Activated gamma-delta T cell (primary cell): ENCODE measurements at regions not wholly inside any gene's neighbourhood (a gene's known extent, or its start where the extent isn't known, plus 50 kb on each side); places are given as distances from the start of the nearest gene placed in this dataset.

Source experiments
- DNase-seq: peaks from one replicate; lab custom pipeline; 2025; lab: John Stamatoyannopoulos, UW

GRCh38 chr7:68478326-68478725 is 1119.9 kb upstream of the AUTS2 start:
- no peak for DNase-seq

GRCh38 chr7:68482800-68483199 is 1115.5 kb upstream of the AUTS2 start:
- no peak for DNase-seq

GRCh38 chr7:68484731-68485130 is 1113.5 kb upstream of the AUTS2 start:
- no peak for DNase-seq

DNA sequence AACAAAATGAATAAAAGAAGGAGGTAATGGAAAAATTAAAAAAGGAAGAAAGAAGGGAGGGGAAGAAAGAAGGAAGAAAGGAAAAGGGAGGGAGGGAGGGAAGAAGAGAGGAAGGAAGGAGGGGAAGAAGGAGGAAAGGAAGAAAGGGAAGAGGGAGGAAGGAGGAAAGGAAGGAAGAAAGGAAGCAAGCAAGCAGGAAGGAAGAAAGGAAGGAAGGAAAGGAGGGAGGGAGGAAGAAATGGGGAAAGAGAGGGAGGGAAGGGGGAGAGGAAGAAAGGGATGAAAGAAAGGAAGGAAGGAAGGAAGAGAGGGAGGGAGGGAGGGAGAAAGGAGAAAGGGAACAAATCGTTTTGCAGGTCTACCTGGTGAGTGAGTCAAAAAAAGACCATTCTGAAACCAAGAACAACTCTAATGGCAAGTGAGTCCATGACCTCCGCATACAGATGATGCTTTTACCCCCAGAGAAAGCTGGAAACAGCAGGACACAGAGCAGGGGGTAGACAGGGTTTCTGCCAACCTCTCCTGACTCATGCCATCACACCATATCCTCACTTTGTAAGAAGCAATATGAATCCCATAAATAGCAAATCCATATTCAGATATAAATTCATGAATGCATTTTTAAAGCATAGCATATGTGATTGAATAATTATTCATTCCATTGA is 1112.9 kb upstream of the AUTS2 start:
- DNase-seq = no peak

- no peak for DNase-seq
Observed at GRCh38 chr7:68488341-68489060, 1109.8 kb upstream of the AUTS2 start.

- DNase-seq = no peak
Observed at GRCh38 chr7:68491523-68492358, 1106.5 kb upstream of the AUTS2 start.

- DNase-seq = no peak
Observed at GRCh38 chr7:68492359-68492690, 1106.0 kb upstream of the AUTS2 start.

GRCh38 chr7:68503400-68503799 is 1094.9 kb upstream of the AUTS2 start:
- DNase-seq = no peak

GRCh38 chr7:68504716-68505115 is 1093.6 kb upstream of the AUTS2 start:
- DNase-seq = no peak

GRCh38 chr7:68505721-68506120 is 1092.6 kb upstream of the AUTS2 start:
- no peak for DNase-seq

DNA sequence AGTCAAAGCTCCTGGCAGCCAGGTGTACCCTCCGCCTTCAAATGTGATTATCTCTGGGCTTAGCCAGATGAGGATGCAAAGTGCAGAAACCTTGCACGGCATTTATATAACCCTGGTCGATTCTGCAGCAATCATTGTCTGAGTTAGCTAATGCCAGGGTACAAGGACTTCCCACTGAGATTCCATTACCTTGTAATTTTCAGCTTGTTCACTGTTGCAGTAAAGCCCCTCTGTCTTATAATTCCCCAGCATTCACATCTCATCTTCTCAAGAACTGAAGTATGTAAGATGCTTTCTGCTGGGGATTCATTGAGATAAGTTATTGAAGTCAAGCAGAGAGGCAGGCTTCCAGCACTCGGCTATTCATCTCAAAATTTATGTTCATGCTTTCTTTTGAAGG is 1090.6 kb upstream of the AUTS2 start:
- DNase-seq = no peak

GRCh38 chr7:68509054-68509453 is 1089.2 kb upstream of the AUTS2 start:
- DNase-seq = no peak

GRCh38 chr7:68509603-68510002 is 1088.7 kb upstream of the AUTS2 start:
- DNase-seq = no peak

DNA sequence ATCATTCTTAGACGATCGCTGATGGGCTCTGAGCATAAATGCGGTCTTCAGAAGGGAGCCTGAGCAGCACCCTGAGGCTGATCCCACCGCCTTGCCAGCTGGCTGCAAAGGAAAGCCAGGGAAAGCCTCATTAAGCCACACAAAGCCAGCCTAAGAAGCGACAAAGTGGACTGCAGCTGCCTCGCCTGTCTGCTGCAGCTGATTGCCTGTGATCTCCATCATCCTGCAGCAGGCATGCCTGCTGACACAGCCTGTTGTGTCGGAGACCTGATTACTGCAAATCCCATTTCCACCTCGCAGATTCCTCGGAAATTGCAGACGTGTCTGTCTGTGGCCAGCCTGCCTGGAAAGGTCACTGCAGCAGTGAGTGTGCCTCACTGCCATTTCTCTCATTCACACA is 1087.0 kb upstream of the AUTS2 start:
- no peak for DNase-seq

GRCh38 chr7:68512466-68512865 is 1085.8 kb upstream of the AUTS2 start:
- no peak for DNase-seq

GRCh38 chr7:68518060-68518459 is 1080.2 kb upstream of the AUTS2 start:
- no peak for DNase-seq

DNA sequence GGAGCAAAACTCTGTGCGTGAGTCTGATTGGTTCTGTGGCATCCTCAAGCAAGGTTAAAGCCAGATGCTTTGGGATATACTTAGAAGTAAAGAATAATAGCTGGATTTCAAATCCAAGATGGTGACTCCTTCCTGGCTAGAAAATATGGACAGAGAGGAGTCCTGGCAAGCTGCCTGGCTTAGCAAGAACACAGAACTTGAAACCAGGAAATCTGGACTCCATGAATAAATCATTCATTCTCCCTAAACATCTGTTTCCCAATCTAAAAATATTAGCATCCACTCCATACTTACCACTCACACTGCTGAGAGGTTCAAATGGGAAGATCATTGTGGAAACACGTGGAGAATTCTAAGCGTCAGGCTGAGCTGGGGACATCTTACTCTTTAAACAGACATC is 1074.1 kb upstream of the AUTS2 start:
- no peak for DNase-seq

DNA sequence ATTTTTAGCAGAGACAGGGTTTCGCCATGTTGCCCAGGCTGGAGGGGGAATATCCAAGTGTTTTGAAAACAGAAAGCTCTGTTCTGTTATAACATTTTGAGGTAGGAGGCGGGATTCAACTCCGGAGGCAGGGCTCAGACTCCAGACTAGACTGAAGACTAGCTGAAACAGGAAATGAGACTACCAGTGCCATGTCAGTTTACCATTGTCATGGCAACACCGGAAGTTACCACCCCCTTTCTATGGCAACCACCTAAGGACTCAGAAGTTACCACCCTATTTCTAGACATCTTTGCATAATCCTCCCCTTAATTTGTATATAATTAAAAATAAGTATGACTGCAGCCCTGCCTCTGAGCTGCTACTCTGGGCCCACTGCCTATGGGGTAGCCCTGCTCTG is 1069.1 kb upstream of the AUTS2 start:
- no peak for DNase-seq

DNA sequence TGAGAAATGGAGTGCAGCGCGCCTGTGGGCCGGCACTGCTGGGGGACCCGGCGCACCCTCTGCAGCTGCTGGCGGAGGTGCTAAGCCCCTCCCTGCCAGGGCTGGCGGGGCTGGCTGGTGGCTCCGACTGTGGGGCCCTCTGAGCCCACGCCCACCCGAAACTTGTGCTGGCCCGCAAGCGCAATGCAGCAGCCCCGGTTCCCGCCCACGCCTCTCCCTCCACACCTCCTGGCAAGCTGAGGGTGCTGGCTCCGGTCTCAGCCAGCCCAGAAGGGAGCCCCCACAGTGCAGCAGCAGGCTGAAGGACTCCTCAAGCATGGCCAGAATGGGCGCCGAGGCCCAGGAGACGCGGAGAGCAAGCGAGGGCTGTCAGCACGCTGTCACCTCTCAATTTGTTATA is 1063.0 kb upstream of the AUTS2 start:
- no peak for DNase-seq

- DNase-seq = no peak
Observed at GRCh38 chr7:68537051-68537773, 1061.1 kb upstream of the AUTS2 start.

- DNase-seq = no peak
Observed at GRCh38 chr7:68537774-68538071, 1060.6 kb upstream of the AUTS2 start.

DNA sequence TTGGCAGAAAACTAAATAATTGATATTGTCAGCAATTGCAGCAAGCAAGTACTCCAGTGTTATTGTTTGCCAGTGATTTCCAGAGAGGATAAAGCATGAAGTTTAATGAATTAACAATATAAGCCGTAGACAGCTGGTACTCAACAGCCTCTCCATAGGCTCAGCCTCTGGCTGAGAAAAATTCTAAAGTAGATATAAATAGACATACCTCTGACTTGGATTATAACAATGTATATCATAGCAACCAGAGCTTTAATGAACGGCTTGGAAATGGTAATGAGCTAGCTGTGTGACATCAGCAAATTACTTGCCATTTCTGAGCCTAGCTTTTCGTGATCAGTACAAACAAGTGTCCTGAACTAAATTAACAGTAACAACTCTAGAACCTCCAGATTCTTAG is 1055.4 kb upstream of the AUTS2 start:
- DNase-seq = no peak

DNA sequence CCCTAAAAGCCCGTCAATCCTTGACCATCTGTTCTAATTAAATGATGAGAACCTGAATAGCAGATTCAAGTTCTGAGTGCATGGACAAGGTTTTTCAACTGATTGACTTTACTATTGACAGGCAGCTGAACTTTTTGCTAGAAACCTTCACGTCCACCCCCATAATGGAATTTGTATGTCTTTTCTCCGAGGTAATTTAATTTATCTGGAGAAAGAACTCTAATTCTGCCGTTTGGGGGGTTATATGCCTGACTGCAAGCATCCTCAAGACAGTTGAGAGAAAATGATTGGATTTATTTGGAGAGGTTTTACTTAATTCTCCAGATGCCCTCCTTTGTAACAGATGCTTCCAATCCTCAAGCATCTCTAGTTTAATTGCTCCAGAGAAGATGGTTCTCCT is 1053.4 kb upstream of the AUTS2 start:
- DNase-seq = no peak
